ENCODE measurements at regions not wholly inside any gene's neighbourhood (a gene's known extent, or its start where the extent isn't known, plus 50 kb on each side); places are given as distances from the start of the nearest gene placed in this dataset.
A peak's percentile ranks its signal among the peaks of the same experiment; 100 is the strongest.

DNA sequence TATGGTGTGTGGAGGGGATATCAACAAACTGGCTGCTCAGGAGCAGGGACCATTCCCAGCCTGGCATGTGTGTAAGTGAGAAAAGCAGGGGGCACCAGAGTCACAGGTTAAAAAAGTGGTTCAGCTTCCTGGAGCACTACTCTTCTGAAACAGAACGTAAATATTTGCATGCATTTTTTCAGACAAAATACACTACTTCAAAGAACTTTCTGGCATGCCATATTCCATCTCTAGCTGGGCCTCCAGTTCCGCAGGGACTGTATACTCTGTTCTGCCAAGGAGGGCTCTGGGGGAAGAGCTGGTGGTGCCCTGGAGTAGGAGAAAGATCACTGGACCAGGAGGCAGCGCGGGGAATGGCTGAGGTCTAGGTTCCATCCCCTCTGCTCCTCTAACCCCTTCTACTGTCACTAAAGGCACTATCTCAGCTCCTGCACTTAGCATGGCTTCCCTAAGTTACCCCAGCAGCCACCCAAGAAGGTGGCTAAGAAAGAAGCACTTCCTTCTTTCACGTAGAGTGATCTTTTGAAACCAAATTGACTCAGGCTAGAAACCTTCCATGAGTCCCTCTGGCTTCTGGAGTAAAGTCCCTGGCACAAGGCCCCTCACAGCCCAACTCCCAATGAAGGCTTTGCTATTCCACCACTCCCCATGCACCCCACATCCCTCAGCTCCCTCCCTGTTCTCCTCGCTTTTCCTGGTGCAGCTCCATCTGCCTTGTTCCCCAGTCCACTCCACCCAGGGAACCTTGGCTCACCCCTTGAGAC is 57.6 kb upstream of the CABLES1 start:
- CTCF ChIA-PET (ENCODE audit: partially characterized antibody): interaction anchor here (1.6 to 2.3 kb wide), 2 partner anchors 9 to 334 kb away, joined by 4 to 9 read pairs; no protein-coding TSS in a partner anchor
- Histone ChIP-seq H3K27ac (ENCODE audit: low read depth, low read length) (no peak overlapping the region), H3K4me3 (ENCODE audit: low read length in 2 of 2) (no peak overlapping the region), H3K9me3 (ENCODE audit: control insufficient read depth in 1 of 2, low read length in 2 of 2) (no peaks in the 10 kb centered on the region), H3K4me1 (ENCODE audit: insufficient read depth, low read length) (peaks cover 14% of the 10 kb centered on the region), H3K36me3 (ENCODE audit: insufficient read depth, low read length) (no peaks in the 10 kb centered on the region), H3K27me3 (ENCODE audit: insufficient read depth, low read length) (no peaks in the 10 kb centered on the region)
- H3K4me3 Mint-ChIP-seq: no peak overlapping the region
- no peak for DNase-seq
- H3K4me1 Mint-ChIP-seq: peaks cover 9 to 24% (median 14%) of the 10 kb centered on the region in 4 donors
- no peaks in the 10 kb centered on the region for H3K9me3 Mint-ChIP-seq
- POLR2A ChIA-PET (ENCODE audit: partially characterized antibody): interaction anchor here (0.9 kb wide), 1 partner anchor 334 kb away, joined by 3 read pairs; no protein-coding TSS in a partner anchor
- H3K27me3 Mint-ChIP-seq: no peaks in the 10 kb centered on the region
- H3K36me3 Mint-ChIP-seq: no peaks in the 10 kb centered on the region
- intact Hi-C loops (cut with micrococcal nuclease): loop anchor here (10.0 kb wide), 1 partner anchor 157 kb away; no protein-coding TSS in a partner anchor
- peak overlapping the region in 1 of 7 donors; percentile 6 for H3K27ac Mint-ChIP-seq

GRCh38 chr18:23085066-23085465 is 50.2 kb upstream of the CABLES1 start:
- intact Hi-C loops (cut with micrococcal nuclease): no loop called here
- Histone ChIP-seq H3K4me3 (ENCODE audit: low read length in 2 of 2) (no peak overlapping the region), H3K27ac (ENCODE audit: low read depth, low read length) (no peak overlapping the region), H3K36me3 (ENCODE audit: insufficient read depth, low read length) (no peaks in the 10 kb centered on the region), H3K9me3 (ENCODE audit: control insufficient read depth in 1 of 2, low read length in 2 of 2) (no peaks in the 10 kb centered on the region), H3K4me1 (ENCODE audit: insufficient read depth, low read length) (no peaks in the 10 kb centered on the region), H3K27me3 (ENCODE audit: insufficient read depth, low read length) (no peaks in the 10 kb centered on the region)
- peaks cover 10% of the 10 kb centered on the region in 2 donors for H3K27me3 Mint-ChIP-seq
- no peak overlapping the region for H3K27ac Mint-ChIP-seq
- CTCF ChIA-PET (ENCODE audit: partially characterized antibody): interaction anchor here (1.0 to 2.9 kb wide), 2 partner anchors 32 to 45 kb away, joined by 3 to 9 read pairs; no protein-coding TSS in a partner anchor
- H3K9me3 Mint-ChIP-seq: no peaks in the 10 kb centered on the region
- no peak overlapping the region for H3K4me3 Mint-ChIP-seq
- H3K36me3 Mint-ChIP-seq: peaks cover 0 to 3% of the 10 kb centered on the region in 2 donors
- DNase-seq: no peak
- H3K4me1 Mint-ChIP-seq: no peaks in the 10 kb centered on the region
- POLR2A ChIA-PET (ENCODE audit: partially characterized antibody): interaction anchor here (0.8 kb wide), 1 partner anchor 14 kb away, joined by 3 read pairs; no protein-coding TSS in a partner anchor

All from CD4-positive, alpha-beta memory T cell (primary cell).